ENCODE measurements at regions not wholly inside any gene's neighbourhood (a gene's known extent, or its start where the extent isn't known, plus 50 kb on each side); places are given as distances from the start of the nearest gene placed in this dataset.

- no peaks in the 10 kb centered on the region for H3K36me3 ChIP-seq (ENCODE audit: insufficient read depth, insufficient read length, low read length)
- DNase-seq (ENCODE audit: low read depth, low spot score), result no peak
- H3K9me3 ChIP-seq (ENCODE audit: insufficient read depth, low read length), result no peaks in the 10 kb centered on the region
- no peaks in the 10 kb centered on the region for H3K27me3 ChIP-seq (ENCODE audit: insufficient read depth, insufficient read length)
- no peak overlapping the region for H3K9ac ChIP-seq (ENCODE audit: insufficient read length, low read depth)
- no peak overlapping the region for H3K4me3 ChIP-seq (ENCODE audit: insufficient read length, low read depth)
- H3K4me1 ChIP-seq (ENCODE audit: insufficient read depth, insufficient read length), result no peaks in the 10 kb centered on the region
- no peak for TF ChIP-seq SUZ12 (IDR thresholded peaks at IDR 0.05; ENCODE audit: extremely low read depth, insufficient read depth, insufficient read length)
- no peak for TF ChIP-seq YY1 (IDR thresholded peaks at IDR 0.05; ENCODE audit: insufficient read depth, insufficient read length)
- no peak for TF ChIP-seq ZNF274 (IDR thresholded peaks at IDR 0.05; ENCODE audit: low read depth, low read length)
Observed at GRCh38 chr2:164186591-164186990, 434.7 kb downstream of the GRB14 start.

GRCh38 chr2:164182116-164182627 lies 439.1 kb downstream of the GRB14 start:
- Histone ChIP-seq H3K9me3 (ENCODE audit: insufficient read depth, low read length) (no peaks in the 10 kb centered on the region), H3K36me3 (ENCODE audit: insufficient read depth, insufficient read length, low read length) (no peaks in the 10 kb centered on the region), H3K4me3 (ENCODE audit: insufficient read length, low read depth) (no peak overlapping the region), H3K9ac (ENCODE audit: insufficient read length, low read depth) (no peak overlapping the region), H3K4me1 (ENCODE audit: insufficient read depth, insufficient read length) (no peaks in the 10 kb centered on the region), H3K27me3 (ENCODE audit: insufficient read depth, insufficient read length) (no peaks in the 10 kb centered on the region)
- no peak for DNase-seq (ENCODE audit: low read depth, low spot score)
- TF ChIP-seq SUZ12 (IDR thresholded peaks at IDR 0.05; ENCODE audit: extremely low read depth, insufficient read depth, insufficient read length), result no peak
- no peak for TF ChIP-seq YY1 (IDR thresholded peaks at IDR 0.05; ENCODE audit: insufficient read depth, insufficient read length)
- TF ChIP-seq ZNF274 (IDR thresholded peaks at IDR 0.05; ENCODE audit: low read depth, low read length), result no peak

GRCh38 chr2:164178835-164179465 lies 442.3 kb downstream of the GRB14 start:
- no peak for TF ChIP-seq SUZ12 (IDR thresholded peaks at IDR 0.05; ENCODE audit: extremely low read depth, insufficient read depth, insufficient read length)
- no peak for TF ChIP-seq ZNF274 (IDR thresholded peaks at IDR 0.05; ENCODE audit: low read depth, low read length)
- TF ChIP-seq YY1 (IDR thresholded peaks at IDR 0.05; ENCODE audit: insufficient read depth, insufficient read length), result no peak
- Histone ChIP-seq H3K9ac (ENCODE audit: insufficient read length, low read depth) (no peak overlapping the region), H3K9me3 (ENCODE audit: insufficient read depth, low read length) (peaks cover 8% of the 10 kb centered on the region; the same call in 1 of the 2 replicates), H3K4me3 (ENCODE audit: insufficient read length, low read depth) (no peak overlapping the region), H3K4me1 (ENCODE audit: insufficient read depth, insufficient read length) (no peaks in the 10 kb centered on the region), H3K36me3 (ENCODE audit: insufficient read depth, insufficient read length, low read length) (no peaks in the 10 kb centered on the region), H3K27me3 (ENCODE audit: insufficient read depth, insufficient read length) (no peaks in the 10 kb centered on the region)
- no peak for DNase-seq (ENCODE audit: low read depth, low spot score)

DNA sequence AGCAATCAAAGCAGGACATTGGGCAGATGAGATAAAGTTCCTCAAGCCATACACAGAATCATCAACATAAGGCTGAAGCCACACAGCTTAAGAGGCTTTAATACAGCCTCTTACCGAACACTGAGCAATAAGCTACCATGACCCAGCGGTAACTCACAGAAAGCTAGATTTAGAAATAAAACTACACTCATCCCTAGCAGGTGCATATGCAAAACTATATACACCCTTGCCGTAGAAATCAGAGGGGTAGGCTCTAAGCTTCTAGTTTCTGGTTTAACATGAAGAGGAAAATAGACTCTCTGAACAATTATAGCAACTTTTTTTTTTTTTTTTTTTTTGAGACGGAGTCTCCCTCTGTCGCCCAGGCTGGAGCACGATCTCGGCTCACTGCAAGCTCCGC lies 428.8 kb upstream of the FIGN start:
- no peaks in the 10 kb centered on the region for H3K4me1 ChIP-seq (ENCODE audit: insufficient read depth, insufficient read length)
- H3K4me3 ChIP-seq (ENCODE audit: insufficient read length, low read depth), result no peak overlapping the region
- H3K27me3 ChIP-seq (ENCODE audit: insufficient read depth, insufficient read length), result no peaks in the 10 kb centered on the region
- no peak overlapping the region for H3K9ac ChIP-seq (ENCODE audit: insufficient read length, low read depth)
- no peaks in the 10 kb centered on the region for H3K9me3 ChIP-seq (ENCODE audit: insufficient read depth, low read length)
- no peak for DNase-seq (ENCODE audit: low read depth, low spot score)
- TF ChIP-seq SUZ12 (IDR thresholded peaks at IDR 0.05; ENCODE audit: extremely low read depth, insufficient read depth, insufficient read length), result no peak
- TF ChIP-seq YY1 (IDR thresholded peaks at IDR 0.05; ENCODE audit: insufficient read depth, insufficient read length), result no peak
- no peak for TF ChIP-seq ZNF274 (IDR thresholded peaks at IDR 0.05; ENCODE audit: low read depth, low read length)
- no peaks in the 10 kb centered on the region for H3K36me3 ChIP-seq (ENCODE audit: insufficient read depth, insufficient read length, low read length)

GRCh38 chr2:164155558-164155957 lies 419.8 kb upstream of the FIGN start:
- H3K9ac ChIP-seq (ENCODE audit: insufficient read length, low read depth), result no peak overlapping the region
- H3K4me3 ChIP-seq (ENCODE audit: insufficient read length, low read depth), result no peak overlapping the region
- no peaks in the 10 kb centered on the region for H3K9me3 ChIP-seq (ENCODE audit: insufficient read depth, low read length)
- H3K4me1 ChIP-seq (ENCODE audit: insufficient read depth, insufficient read length), result no peaks in the 10 kb centered on the region
- no peak for TF ChIP-seq YY1 (IDR thresholded peaks at IDR 0.05; ENCODE audit: insufficient read depth, insufficient read length)
- no peak for TF ChIP-seq ZNF274 (IDR thresholded peaks at IDR 0.05; ENCODE audit: low read depth, low read length)
- no peak for TF ChIP-seq SUZ12 (IDR thresholded peaks at IDR 0.05; ENCODE audit: extremely low read depth, insufficient read depth, insufficient read length)
- H3K27me3 ChIP-seq (ENCODE audit: insufficient read depth, insufficient read length), result no peaks in the 10 kb centered on the region
- DNase-seq (ENCODE audit: low read depth, low spot score), result no peak
- H3K36me3 ChIP-seq (ENCODE audit: insufficient read depth, insufficient read length, low read length), result no peaks in the 10 kb centered on the region

- Histone ChIP-seq H3K4me1 (ENCODE audit: insufficient read depth, insufficient read length) (no peaks in the 10 kb centered on the region), H3K9me3 (ENCODE audit: insufficient read depth, low read length) (no peaks in the 10 kb centered on the region), H3K36me3 (ENCODE audit: insufficient read depth, insufficient read length, low read length) (no peaks in the 10 kb centered on the region), H3K9ac (ENCODE audit: insufficient read length, low read depth) (no peak overlapping the region), H3K27me3 (ENCODE audit: insufficient read depth, insufficient read length) (no peaks in the 10 kb centered on the region), H3K4me3 (ENCODE audit: insufficient read length, low read depth) (no peak overlapping the region)
- TF ChIP-seq ZNF274 (IDR thresholded peaks at IDR 0.05; ENCODE audit: low read depth, low read length) (no peak), SUZ12 (IDR thresholded peaks at IDR 0.05; ENCODE audit: extremely low read depth, insufficient read depth, insufficient read length) (no peak), YY1 (IDR thresholded peaks at IDR 0.05; ENCODE audit: insufficient read depth, insufficient read length) (no peak)
- no peak for DNase-seq (ENCODE audit: low read depth, low spot score)
Observed at GRCh38 chr2:164151522-164151921, 415.7 kb upstream of the FIGN start.

- H3K9ac ChIP-seq (ENCODE audit: insufficient read length, low read depth), result no peak overlapping the region
- TF ChIP-seq ZNF274 (IDR thresholded peaks at IDR 0.05; ENCODE audit: low read depth, low read length) (no peak), YY1 (IDR thresholded peaks at IDR 0.05; ENCODE audit: insufficient read depth, insufficient read length) (no peak), SUZ12 (IDR thresholded peaks at IDR 0.05; ENCODE audit: extremely low read depth, insufficient read depth, insufficient read length) (no peak)
- H3K4me1 ChIP-seq (ENCODE audit: insufficient read depth, insufficient read length), result no peaks in the 10 kb centered on the region
- H3K4me3 ChIP-seq (ENCODE audit: insufficient read length, low read depth), result no peak overlapping the region
- no peak for DNase-seq (ENCODE audit: low read depth, low spot score)
- no peaks in the 10 kb centered on the region for H3K27me3 ChIP-seq (ENCODE audit: insufficient read depth, insufficient read length)
- H3K36me3 ChIP-seq (ENCODE audit: insufficient read depth, insufficient read length, low read length), result no peaks in the 10 kb centered on the region
- no peaks in the 10 kb centered on the region for H3K9me3 ChIP-seq (ENCODE audit: insufficient read depth, low read length)
Observed at GRCh38 chr2:164150604-164151003, 414.8 kb upstream of the FIGN start.

All from NT2/D1 (cell line).